GM23338 (cell line): ENCODE measurements at regions not wholly inside any gene's neighbourhood (a gene's known extent, or its start where the extent isn't known, plus 50 kb on each side); places are given as distances from the start of the nearest gene placed in this dataset.

Experiments used
- ATAC-seq: fragments of 200-7000 bp; cut with Tn5 transposase; 3 replicates; pipeline ENCODE4 v1.9.1; 2020
- DNase-seq: peaks from one replicate; pipeline ENCODE4 v3.0.0-alpha.2; 2015; ENCODE audit warnings: low spot score
- H2AFZ ChIP-seq: fragments of 200-600 bp; sonication (generic); 2 replicates; pipeline ENCODE4 v1.8.0; 2016; ENCODE audit warnings: antibody characterized with exemption, mild to moderate bottlenecking, moderate library complexity
- H3F3A ChIP-seq: fragments of 200-600 bp; sonication (generic); replicated peaks from 2 replicates; pipeline ENCODE4 v1.8.0; 2017; ENCODE audit warnings: antibody characterized with exemption, mixed run types, low read depth
- H3K27ac ChIP-seq: fragments of 200-600 bp; sonication (generic); 2 replicates; pipeline ENCODE4 v1.6.1; 2016; ENCODE audit warnings: low read depth
- H3K27me3 ChIP-seq: fragments of 200-600 bp; sonication (generic); 2 replicates; pipeline ENCODE4 v1.8.0; 2016; ENCODE audit warnings: mild to moderate bottlenecking, mixed run types, moderate library complexity; ENCODE audit not compliant: insufficient read depth
- H3K36me3 ChIP-seq: fragments of 200-600 bp; sonication (generic); 2 replicates; pipeline ENCODE4 v1.8.0; 2016; ENCODE audit warnings: mild to moderate bottlenecking; ENCODE audit not compliant: insufficient read depth
- H3K4me1 ChIP-seq: fragments of 200-600 bp; sonication (generic); 2 replicates; pipeline ENCODE4 v1.8.0; 2016; ENCODE audit warnings: mild to moderate bottlenecking, moderate library complexity; ENCODE audit not compliant: insufficient read depth
- H3K4me2 ChIP-seq: fragments of 200-600 bp; sonication (generic); 2 replicates; pipeline ENCODE4 v1.7.1; 2017; ENCODE audit warnings: mixed run types
- H3K4me3 ChIP-seq: fragments of 200-600 bp; sonication (generic); 2 replicates; pipeline ENCODE4 v1.6.1; 2016; ENCODE audit warnings: mixed run types
- H3K79me2 ChIP-seq: fragments of 200-600 bp; sonication (generic); replicated peaks from 2 replicates; pipeline ENCODE4 v1.8.0; 2017; ENCODE audit warnings: mild to moderate bottlenecking; ENCODE audit not compliant: insufficient read depth
- H3K9me2 ChIP-seq: fragments of 200-600 bp; sonication (generic); 2 replicates; pipeline ENCODE4 v1.8.0; 2017; ENCODE audit not compliant: insufficient read depth
- H4K20me1 ChIP-seq: fragments of 200-600 bp; sonication (generic); replicated peaks from 2 replicates; pipeline ENCODE4 v1.8.0; 2017; ENCODE audit warnings: mild to moderate bottlenecking; ENCODE audit not compliant: insufficient read depth
- H3K27ac Mint-ChIP-seq: 2 replicates; pipeline ENCODE4 v1.8.0; 2020; ENCODE audit warnings: inconsistent platforms, mild to moderate bottlenecking, moderate library complexity, mixed read lengths
- H3K27me3 Mint-ChIP-seq: 3 replicates; pipeline ENCODE4 v1.8.0; 2022; ENCODE audit warnings: low read depth, mild to moderate bottlenecking, moderate library complexity, mixed read lengths, inconsistent platforms; ENCODE audit not compliant: insufficient read depth, poor library complexity
- H3K36me3 Mint-ChIP-seq: 3 replicates; pipeline ENCODE4 v1.8.0; 2021; ENCODE audit warnings: low read depth, mild to moderate bottlenecking, inconsistent platforms, moderate library complexity, mixed read lengths
- H3K4me1 Mint-ChIP-seq: 3 replicates; pipeline ENCODE4 v1.8.0; 2020; ENCODE audit warnings: mild to moderate bottlenecking, inconsistent platforms, mixed read lengths
- H3K4me3 Mint-ChIP-seq: 3 replicates; pipeline ENCODE4 v1.8.0; 2021; ENCODE audit warnings: moderate library complexity, mild to moderate bottlenecking, inconsistent platforms, mixed read lengths
- H3K9me3 Mint-ChIP-seq: 3 replicates; pipeline ENCODE4 v1.8.0; 2020; ENCODE audit warnings: moderate library complexity, mild to moderate bottlenecking, inconsistent platforms, mixed read lengths
- CTCF ChIP-seq, 2 experiments: fragments of 200-600 bp in 1 of 2; sonication (generic) in 1 of 2; conservative IDR thresholded peaks; 2 replicates each; pipeline versions ENCODE4 v1.5.1 to v1.6.1; 2016 to 2017; ENCODE audit warnings: antibody characterized with exemption in 2 of 2, low read depth in 2 of 2, mild to moderate bottlenecking in 2 of 2, moderate library complexity in 1 of 2
- POLR2AphosphoS5 ChIP-seq: IDR thresholded peaks from 2 replicates; pipeline ENCODE4 v1.6.1; 2016; ENCODE audit warnings: antibody characterized with exemption, low read depth
- REST ChIP-seq: IDR thresholded peaks from one replicate; pipeline ENCODE4 v1.6.1; 2018; ENCODE audit warnings: antibody characterized with exemption; ENCODE audit not compliant: unreplicated experiment
- ZNF462 ChIP-seq: fragments of 250-450 bp; sonication (Bioruptor Pico); IDR thresholded peaks from 2 replicates; pipeline ENCODE4 v1.5.0; 2020; ENCODE audit warnings: mild to moderate bottlenecking, moderate library complexity

GRCh38 chr5:175337680-175338079, 106.3 kb downstream of the DRD1 start:
- H3K4me3 ChIP-seq = no peak overlapping the region
- no peak overlapping the region for H3K27ac ChIP-seq
- DNase-seq = peak; percentile 51
- peaks cover 2% of the 10 kb centered on the region for H3K27me3 Mint-ChIP-seq
- H3K4me1 ChIP-seq = no peaks in the 10 kb centered on the region
- TF ChIP-seq CTCF (conservative IDR thresholded peaks at IDR 0.05; ENCODE audit: low read depth in 2 of 2) = peak; percentile 25 to 54
- TF ChIP-seq ZNF462 = no peak
- H3K79me2 ChIP-seq = no peaks in the 10 kb centered on the region
- no peaks in the 10 kb centered on the region for H4K20me1 ChIP-seq
- no peak overlapping the region for H3K4me2 ChIP-seq
- H3K9me3 Mint-ChIP-seq = no peaks in the 10 kb centered on the region
- no peaks in the 10 kb centered on the region for H3K27me3 ChIP-seq
- peak; percentile 67 for ATAC-seq
- H3K36me3 Mint-ChIP-seq = no peaks in the 10 kb centered on the region
- H3K27ac Mint-ChIP-seq = no peak overlapping the region
- no peaks in the 10 kb centered on the region for H3K9me2 ChIP-seq
- no peak overlapping the region for H3K4me3 Mint-ChIP-seq
- H3K36me3 ChIP-seq = no peaks in the 10 kb centered on the region
- no peak overlapping the region for H2AFZ ChIP-seq
- no peaks in the 10 kb centered on the region for H3F3A ChIP-seq
- H3K4me1 Mint-ChIP-seq = peaks cover 3% of the 10 kb centered on the region; the same call in 1 of the 3 replicates

GRCh38 chr5:175336781-175337180, 107.2 kb downstream of the DRD1 start:
- Mint-ChIP-seq H3K27me3 (peaks cover 5% of the 10 kb centered on the region), H3K36me3 (no peaks in the 10 kb centered on the region), H3K27ac (no peak overlapping the region), H3K9me3 (no peaks in the 10 kb centered on the region), H3K4me1 (peaks cover 3% of the 10 kb centered on the region; the same call in 1 of the 3 replicates), H3K4me3 (no peak overlapping the region)
- no peaks in the 10 kb centered on the region for H3K36me3 ChIP-seq
- peaks cover 1% of the 10 kb centered on the region; the same call in 1 of the 2 replicates for H3K9me2 ChIP-seq
- H3K27me3 ChIP-seq = no peaks in the 10 kb centered on the region
- H4K20me1 ChIP-seq = no peaks in the 10 kb centered on the region
- TF ChIP-seq POLR2AphosphoS5 (no peak), REST (peak; percentile 36)
- no peak overlapping the region for H3K27ac ChIP-seq
- DNase-seq (no peak), ATAC-seq (no peak)
- no peak overlapping the region for H3K4me3 ChIP-seq
- peak overlapping the region; percentile 30; the same call in 1 of the 2 replicates for H2AFZ ChIP-seq
- H3K4me1 ChIP-seq = no peaks in the 10 kb centered on the region
- H3K4me2 ChIP-seq = no peak overlapping the region
- H3F3A ChIP-seq = no peaks in the 10 kb centered on the region
- no peaks in the 10 kb centered on the region for H3K79me2 ChIP-seq
